Calu3 (cell line): ENCODE measurements at regions not wholly inside any gene's neighbourhood (a gene's known extent, or its start where the extent isn't known, plus 50 kb on each side); places are given as distances from the start of the nearest gene placed in this dataset.
"Not testable (repeated sequence)": the region's sequence is repeated elsewhere in the genome, so short reads cannot be mapped to it uniquely, and the experiment has no call there.

Experiments
- BruUV-seq: library from RNA; stranded (reverse); fragments of 400-500 nt; replicated peaks from 2 replicates; lab custom pipeline; 2021; lab: Mats Ljungman, UMichigan
- CTCF ChIA-PET: fragments of 300-600 bp; sonication (Branson Sonifier 250); formaldehyde crosslinking; loops from one replicate; lab custom pipeline; 2022; ENCODE audit warnings: antibody characterized with exemption; lab: Charles Lee
- DNase-seq: peaks from one replicate; pipeline ENCODE4 v3.0.0; 2022
- H3K27ac Mint-ChIP-seq: one replicate; pipeline ENCODE4 v1.8.0; 2022; ENCODE audit warnings: mixed read lengths; ENCODE audit not compliant: unreplicated experiment
- H3K27me3 Mint-ChIP-seq: one replicate; pipeline ENCODE4 v1.8.0; 2022; ENCODE audit warnings: mixed read lengths; ENCODE audit not compliant: unreplicated experiment
- H3K36me3 Mint-ChIP-seq: one replicate; pipeline ENCODE4 v1.8.0; 2022; ENCODE audit warnings: mild to moderate bottlenecking, moderate library complexity, mixed read lengths; ENCODE audit not compliant: insufficient read depth, unreplicated experiment
- H3K4me1 Mint-ChIP-seq: one replicate; pipeline ENCODE4 v1.8.0; 2022; ENCODE audit warnings: mild to moderate bottlenecking, low read depth, mixed read lengths; ENCODE audit not compliant: unreplicated experiment
- H3K4me3 Mint-ChIP-seq: one replicate; pipeline ENCODE4 v1.8.0; 2022; ENCODE audit warnings: mild to moderate bottlenecking, low read depth, moderate library complexity, mixed read lengths; ENCODE audit not compliant: unreplicated experiment
- H3K9me3 Mint-ChIP-seq: one replicate; pipeline ENCODE4 v1.8.0; 2022; ENCODE audit warnings: low read depth, mixed read lengths; ENCODE audit not compliant: unreplicated experiment
- intact Hi-C: fragments of 100-400 bp; cut with micrococcal nuclease; formaldehyde crosslinking; loops from one replicate; pipeline ENCODE4 v1.10.0; 2022; ENCODE audit not compliant: unreplicated experiment

- DNase-seq, H3K9me3 Mint-ChIP-seq, intact Hi-C loops, H3K36me3 Mint-ChIP-seq, H3K27ac Mint-ChIP-seq, H3K27me3 Mint-ChIP-seq, CTCF ChIA-PET, H3K4me1 Mint-ChIP-seq, BruUV-seq, H3K4me3 Mint-ChIP-seq: not testable (repeated sequence)
Observed at GRCh38 chr16:15307184-15307583, 70.9 kb downstream of the NPIPA5 start.

- H3K27me3 Mint-ChIP-seq, intact Hi-C loops, H3K36me3 Mint-ChIP-seq, H3K4me1 Mint-ChIP-seq, H3K4me3 Mint-ChIP-seq, CTCF ChIA-PET, H3K9me3 Mint-ChIP-seq, DNase-seq, H3K27ac Mint-ChIP-seq, BruUV-seq: not testable (repeated sequence)
Observed at GRCh38 chr16:15305889-15306288, 72.2 kb downstream of the NPIPA5 start.

- H3K27ac Mint-ChIP-seq, CTCF ChIA-PET, H3K36me3 Mint-ChIP-seq, H3K27me3 Mint-ChIP-seq, BruUV-seq, H3K9me3 Mint-ChIP-seq, DNase-seq, H3K4me1 Mint-ChIP-seq, intact Hi-C loops, H3K4me3 Mint-ChIP-seq: not testable (repeated sequence)
Observed at GRCh38 chr16:15303667-15304324, 74.3 kb downstream of the NPIPA5 start.

GRCh38 chr16:15297104-15297503, 81.0 kb downstream of the NPIPA5 start:
- intact Hi-C loops, CTCF ChIA-PET, DNase-seq, BruUV-seq, H3K4me3 Mint-ChIP-seq, H3K4me1 Mint-ChIP-seq, H3K27me3 Mint-ChIP-seq, H3K27ac Mint-ChIP-seq, H3K9me3 Mint-ChIP-seq, H3K36me3 Mint-ChIP-seq: not testable (repeated sequence)

GRCh38 chr16:15274796-15275195, 103.3 kb downstream of the NPIPA5 start:
- CTCF ChIA-PET, result not testable (repeated sequence)

GRCh38 chr16:15273964-15274363, 104.1 kb downstream of the NPIPA5 start:
- intact Hi-C loops, H3K4me1 Mint-ChIP-seq, H3K36me3 Mint-ChIP-seq, CTCF ChIA-PET, H3K27me3 Mint-ChIP-seq, DNase-seq, H3K9me3 Mint-ChIP-seq, BruUV-seq, H3K27ac Mint-ChIP-seq, H3K4me3 Mint-ChIP-seq: not testable (repeated sequence)

More at GRCh38 chr16:15274796-15275195, 103.3 kb downstream of the NPIPA5 start:
- H3K4me3 Mint-ChIP-seq, BruUV-seq, H3K4me1 Mint-ChIP-seq, H3K9me3 Mint-ChIP-seq, DNase-seq, H3K36me3 Mint-ChIP-seq, intact Hi-C loops, H3K27me3 Mint-ChIP-seq, H3K27ac Mint-ChIP-seq: not testable (repeated sequence)

GRCh38 chr16:15266941-15267340, 111.2 kb downstream of the NPIPA5 start:
- BruUV-seq, H3K4me1 Mint-ChIP-seq, H3K4me3 Mint-ChIP-seq, CTCF ChIA-PET, H3K9me3 Mint-ChIP-seq, H3K27ac Mint-ChIP-seq, H3K36me3 Mint-ChIP-seq, DNase-seq, intact Hi-C loops: not testable (repeated sequence)
- peaks cover 11% of the 10 kb centered on the region for H3K27me3 Mint-ChIP-seq

- H3K27ac Mint-ChIP-seq, CTCF ChIA-PET, BruUV-seq, H3K9me3 Mint-ChIP-seq, H3K4me1 Mint-ChIP-seq, DNase-seq, intact Hi-C loops, H3K36me3 Mint-ChIP-seq, H3K4me3 Mint-ChIP-seq: not testable (repeated sequence)
- peaks cover 11% of the 10 kb centered on the region for H3K27me3 Mint-ChIP-seq
Observed at GRCh38 chr16:15262212-15262611, 115.9 kb downstream of the NPIPA5 start.

GRCh38 chr16:15247971-15248370, 130.1 kb downstream of the NPIPA5 start:
- H3K9me3 Mint-ChIP-seq, H3K27me3 Mint-ChIP-seq, CTCF ChIA-PET, DNase-seq, H3K36me3 Mint-ChIP-seq, H3K27ac Mint-ChIP-seq, H3K4me3 Mint-ChIP-seq, BruUV-seq, intact Hi-C loops, H3K4me1 Mint-ChIP-seq: not testable (repeated sequence)

- H3K27me3 Mint-ChIP-seq, CTCF ChIA-PET, H3K4me1 Mint-ChIP-seq, BruUV-seq, H3K36me3 Mint-ChIP-seq, H3K4me3 Mint-ChIP-seq, DNase-seq, H3K27ac Mint-ChIP-seq, H3K9me3 Mint-ChIP-seq, intact Hi-C loops: not testable (repeated sequence)
Observed at GRCh38 chr16:15236674-15237323, 141.3 kb downstream of the NPIPA5 start.
